ENCODE measurements at regions not wholly inside any gene's neighbourhood (a gene's known extent, or its start where the extent isn't known, plus 50 kb on each side); places are given as distances from the start of the nearest gene placed in this dataset.

- H3K27ac ChIP-seq (ENCODE audit: low read length), result no peak overlapping the region
Observed at GRCh38 chr2:123532126-123532525, 493.0 kb upstream of the CNTNAP5 start.

DNA sequence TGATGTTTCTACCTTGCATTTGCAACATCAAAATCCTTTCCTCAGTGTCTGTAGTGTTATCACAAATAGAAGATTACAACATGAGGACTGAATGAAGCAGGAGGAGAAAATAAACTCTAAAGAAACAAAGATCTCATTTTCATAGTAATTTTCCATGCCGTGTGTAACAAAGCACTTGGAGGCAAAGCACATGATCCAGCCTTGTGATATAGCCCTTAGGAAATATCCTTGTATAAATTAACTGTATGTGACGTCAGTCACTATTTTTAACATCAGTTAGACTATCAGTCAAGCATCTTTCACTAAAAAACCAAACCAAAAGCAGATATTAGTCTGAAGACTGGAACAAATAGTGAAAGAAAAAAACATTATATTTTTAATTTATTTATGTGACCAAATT is 492.1 kb upstream of the CNTNAP5 start:
- in situ Hi-C loops (cut with HindIII; ENCODE audit: low pct_unique_long_range_greater_than_20kb, low sequenced_read_pairs) (no loop called here), intact Hi-C loops (cut with micrococcal nuclease; ENCODE audit: unreplicated experiment) (no loop called here)
- no peaks in the 10 kb centered on the region for H3K9me3 ChIP-seq (ENCODE audit: control insufficient read depth, insufficient read depth, low read depth, low read length)
- ATAC-seq (no peak), DNase-seq (ENCODE audit: low read depth, low spot score) (no peak)
- no peak overlapping the region for H3K4me3 ChIP-seq (ENCODE audit: low read depth in 2 of 2, low read length in 2 of 2)
- TF ChIP-seq REST (IDR thresholded peaks at IDR 0.05; ENCODE audit: insufficient read depth in 1 of 2, low read depth in 2 of 2, low read length in 1 of 2), result no peak
- TF ChIP-seq, protein P1, sequence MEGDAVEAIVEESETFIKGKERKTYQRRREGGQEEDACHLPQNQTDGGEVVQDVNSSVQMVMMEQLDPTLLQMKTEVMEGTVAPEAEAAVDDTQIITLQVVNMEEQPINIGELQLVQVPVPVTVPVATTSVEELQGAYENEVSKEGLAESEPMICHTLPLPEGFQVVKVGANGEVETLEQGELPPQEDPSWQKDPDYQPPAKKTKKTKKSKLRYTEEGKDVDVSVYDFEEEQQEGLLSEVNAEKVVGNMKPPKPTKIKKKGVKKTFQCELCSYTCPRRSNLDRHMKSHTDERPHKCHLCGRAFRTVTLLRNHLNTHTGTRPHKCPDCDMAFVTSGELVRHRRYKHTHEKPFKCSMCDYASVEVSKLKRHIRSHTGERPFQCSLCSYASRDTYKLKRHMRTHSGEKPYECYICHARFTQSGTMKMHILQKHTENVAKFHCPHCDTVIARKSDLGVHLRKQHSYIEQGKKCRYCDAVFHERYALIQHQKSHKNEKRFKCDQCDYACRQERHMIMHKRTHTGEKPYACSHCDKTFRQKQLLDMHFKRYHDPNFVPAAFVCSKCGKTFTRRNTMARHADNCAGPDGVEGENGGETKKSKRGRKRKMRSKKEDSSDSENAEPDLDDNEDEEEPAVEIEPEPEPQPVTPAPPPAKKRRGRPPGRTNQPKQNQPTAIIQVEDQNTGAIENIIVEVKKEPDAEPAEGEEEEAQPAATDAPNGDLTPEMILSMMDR (IDR thresholded peaks at IDR 0.05), result no peak
- TF ChIP-seq SIN3A (IDR thresholded peaks at IDR 0.05; ENCODE audit: borderline replicate concordance, insufficient read depth, low read depth, low read length), result no peak
- no peak for TF ChIP-seq POLR2AphosphoS5 (IDR thresholded peaks at IDR 0.05; ENCODE audit: low read depth, low read length)
- TF ChIP-seq TCF7L2 (IDR thresholded peaks at IDR 0.05; ENCODE audit: low read depth, low read length), result no peak
- H3K27ac ChIP-seq (ENCODE audit: low read length), result no peak overlapping the region
- no TSS peak for BruUV-seq (replicated peaks)
- ChIA-PET CTCF (no interaction called here), POLR2A (no interaction called here)
- H3K4me1 ChIP-seq (ENCODE audit: control insufficient read depth, insufficient read depth, low read length), result no peaks in the 10 kb centered on the region
- H3K36me3 ChIP-seq (ENCODE audit: control insufficient read depth, insufficient read depth, low read length), result no peaks in the 10 kb centered on the region
- no peaks in the 10 kb centered on the region for H3K27me3 ChIP-seq (ENCODE audit: control insufficient read depth, insufficient read depth, low read length)

More at GRCh38 chr2:123532126-123532525, 493.0 kb upstream of the CNTNAP5 start:
- H3K4me3 ChIP-seq (ENCODE audit: low read depth in 2 of 2, low read length in 2 of 2), result no peak overlapping the region
- H3K36me3 ChIP-seq (ENCODE audit: control insufficient read depth, insufficient read depth, low read length), result no peaks in the 10 kb centered on the region
- ChIA-PET CTCF (no interaction called here), POLR2A (no interaction called here)
- no TSS peak for BruUV-seq (replicated peaks)
- no peaks in the 10 kb centered on the region for H3K9me3 ChIP-seq (ENCODE audit: control insufficient read depth, insufficient read depth, low read depth, low read length)
- TF ChIP-seq SIN3A (IDR thresholded peaks at IDR 0.05; ENCODE audit: borderline replicate concordance, insufficient read depth, low read depth, low read length) (no peak), POLR2AphosphoS5 (IDR thresholded peaks at IDR 0.05; ENCODE audit: low read depth, low read length) (no peak), TCF7L2 (IDR thresholded peaks at IDR 0.05; ENCODE audit: low read depth, low read length) (no peak), REST (IDR thresholded peaks at IDR 0.05; ENCODE audit: insufficient read depth in 1 of 2, low read depth in 2 of 2, low read length in 1 of 2) (no peak)
- TF ChIP-seq, protein P1 (IDR thresholded peaks at IDR 0.05), result no peak
- ATAC-seq (no peak), DNase-seq (ENCODE audit: low read depth, low spot score) (no peak)
- no peaks in the 10 kb centered on the region for H3K4me1 ChIP-seq (ENCODE audit: control insufficient read depth, insufficient read depth, low read length)
- no peaks in the 10 kb centered on the region for H3K27me3 ChIP-seq (ENCODE audit: control insufficient read depth, insufficient read depth, low read length)
- intact Hi-C loops (cut with micrococcal nuclease; ENCODE audit: unreplicated experiment) (no loop called here), in situ Hi-C loops (cut with HindIII; ENCODE audit: low pct_unique_long_range_greater_than_20kb, low sequenced_read_pairs) (no loop called here)

Data from Panc1 (cell line).